RCC 7860 (cell line): ENCODE measurements at regions not wholly inside any gene's neighbourhood (a gene's known extent, or its start where the extent isn't known, plus 50 kb on each side); places are given as distances from the start of the nearest gene placed in this dataset.
A peak's percentile ranks its signal among the peaks of the same experiment; 100 is the strongest.

Experiments
- DNase-seq: peaks from one replicate; pipeline ENCODE4 v3.0.0-alpha.2; 2015; ENCODE audit warnings: low spot score
- FAIRE-seq: peaks from 2 replicates; lab custom pipeline; 2012; peaks lifted over from hg19 to GRCh38; lab: Jason Lieb, UNC

GRCh38 chr3:178283561-178283960 lies 252.7 kb upstream of the KCNMB2 start:
- DNase-seq = no peak
- FAIRE-seq = no peak

GRCh38 chr3:178284181-178284580 lies 252.1 kb upstream of the KCNMB2 start:
- FAIRE-seq = no peak
- DNase-seq = no peak

GRCh38 chr3:178288074-178288473 lies 248.2 kb upstream of the KCNMB2 start:
- DNase-seq (no peak), FAIRE-seq (no peak)

- no peak for DNase-seq
- FAIRE-seq = no peak
Measured at GRCh38 chr3:178289544-178290160, 246.6 kb upstream of the KCNMB2 start.

GRCh38 chr3:178291574-178292370 lies 244.5 kb upstream of the KCNMB2 start:
- no peak for DNase-seq
- FAIRE-seq = no peak

GRCh38 chr3:178295292-178295912 lies 240.8 kb upstream of the KCNMB2 start:
- FAIRE-seq (no peak), DNase-seq (no peak)

- no peak for FAIRE-seq
Measured at GRCh38 chr3:178297199-178297598, 239.0 kb upstream of the KCNMB2 start.

GRCh38 chr3:178297740-178298139 lies 238.5 kb upstream of the KCNMB2 start:
- FAIRE-seq = no peak
- DNase-seq = no peak

More at GRCh38 chr3:178297199-178297598, 239.0 kb upstream of the KCNMB2 start:
- no peak for DNase-seq

- DNase-seq (no peak), FAIRE-seq (no peak)
Measured at GRCh38 chr3:178300441-178300959, 235.7 kb upstream of the KCNMB2 start.

- FAIRE-seq (no peak), DNase-seq (no peak)
Measured at GRCh38 chr3:178302966-178303930, 233.0 kb upstream of the KCNMB2 start.

GRCh38 chr3:178304758-178305467 lies 231.3 kb upstream of the KCNMB2 start:
- DNase-seq (peak; percentile 33), FAIRE-seq (no peak)

GRCh38 chr3:178306432-178307115 lies 229.7 kb upstream of the KCNMB2 start:
- no peak for FAIRE-seq
- DNase-seq = no peak

- no peak for FAIRE-seq
Measured at GRCh38 chr3:178308771-178309170, 227.5 kb upstream of the KCNMB2 start.

GRCh38 chr3:178310949-178311348 lies 225.3 kb upstream of the KCNMB2 start:
- DNase-seq = no peak
- FAIRE-seq = no peak

More at GRCh38 chr3:178308771-178309170, 227.5 kb upstream of the KCNMB2 start:
- DNase-seq = no peak

- DNase-seq = no peak
- no peak for FAIRE-seq
Measured at GRCh38 chr3:178313716-178314115, 222.5 kb upstream of the KCNMB2 start.

GRCh38 chr3:178318340-178318739 lies 217.9 kb upstream of the KCNMB2 start:
- DNase-seq (no peak), FAIRE-seq (no peak)

GRCh38 chr3:178318941-178319816 lies 217.1 kb upstream of the KCNMB2 start:
- FAIRE-seq = no peak
- no peak for DNase-seq
